ENCODE measurements at regions not wholly inside any gene's neighbourhood (a gene's known extent, or its start where the extent isn't known, plus 50 kb on each side); places are given as distances from the start of the nearest gene placed in this dataset.

DNA sequence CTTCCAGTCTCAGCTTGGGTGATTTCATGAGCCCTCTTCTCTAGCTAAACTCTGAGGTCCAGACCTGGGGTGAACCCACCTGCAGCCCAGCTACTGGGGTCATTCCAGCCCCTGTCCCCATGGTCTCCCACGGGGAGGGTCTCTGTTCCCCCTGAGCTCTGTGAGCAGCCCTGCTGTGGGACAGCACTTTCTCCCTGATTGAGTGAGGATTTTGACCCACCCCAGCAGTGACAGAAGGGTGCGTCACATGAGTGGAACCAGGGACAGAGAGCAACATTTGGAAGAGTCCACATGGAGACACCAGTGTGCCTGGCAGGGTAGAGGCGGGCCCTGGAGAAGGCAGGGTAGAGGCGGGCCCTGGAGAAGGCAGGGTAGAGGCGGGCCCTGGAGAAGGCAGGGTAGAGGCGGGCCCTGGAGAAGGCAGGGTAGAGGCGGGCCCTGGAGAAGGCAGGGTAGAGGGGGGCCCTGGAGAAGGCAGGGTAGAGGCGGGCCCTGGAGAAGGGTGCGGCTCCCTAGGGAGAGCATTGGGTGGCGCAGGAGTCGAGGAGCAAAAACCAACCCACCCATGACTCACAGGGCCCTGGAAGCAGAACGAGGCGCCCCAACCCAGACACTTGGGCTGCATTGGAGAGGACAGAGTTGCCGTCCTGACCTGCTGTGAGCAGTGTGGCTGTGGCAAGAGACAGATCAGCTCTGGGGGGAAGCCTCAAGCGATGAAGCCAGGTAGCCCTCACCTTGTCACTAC lies 227.7 kb upstream of the B3GAT1 start:
- CTCF ChIA-PET, result no interaction called here
- Histone ChIP-seq H3K36me3 (ENCODE audit: control insufficient read depth in 2 of 2, insufficient read depth in 1 of 2, low read length in 2 of 2) (no peaks in the 10 kb centered on the region), H3K27ac (ENCODE audit: extremely low read depth, low read depth, low read length) (no peak overlapping the region), H3K4me1 (ENCODE audit: control insufficient read depth, insufficient read depth, low read length) (no peaks in the 10 kb centered on the region), H3K4me3 (ENCODE audit: low read depth, low read length) (no peak overlapping the region), H3K9me3 (ENCODE audit: control insufficient read depth, insufficient read depth, low read depth, low read length) (no peaks in the 10 kb centered on the region)
- peak; percentile 55 for TF ChIP-seq KLF1 (tag by site-specific recombination; IDR thresholded peaks at IDR 0.05)
- no peak for TF ChIP-seq ZBTB8A (tag by site-specific recombination; IDR thresholded peaks at IDR 0.05)
- TF ChIP-seq ZNF324 (tag by site-specific recombination; IDR thresholded peaks at IDR 0.05), result no peak
- no peak for TF ChIP-seq ZNF302 (tag by site-specific recombination; IDR thresholded peaks at IDR 0.05; ENCODE audit: low read depth)
- TF ChIP-seq, protein P1, sequence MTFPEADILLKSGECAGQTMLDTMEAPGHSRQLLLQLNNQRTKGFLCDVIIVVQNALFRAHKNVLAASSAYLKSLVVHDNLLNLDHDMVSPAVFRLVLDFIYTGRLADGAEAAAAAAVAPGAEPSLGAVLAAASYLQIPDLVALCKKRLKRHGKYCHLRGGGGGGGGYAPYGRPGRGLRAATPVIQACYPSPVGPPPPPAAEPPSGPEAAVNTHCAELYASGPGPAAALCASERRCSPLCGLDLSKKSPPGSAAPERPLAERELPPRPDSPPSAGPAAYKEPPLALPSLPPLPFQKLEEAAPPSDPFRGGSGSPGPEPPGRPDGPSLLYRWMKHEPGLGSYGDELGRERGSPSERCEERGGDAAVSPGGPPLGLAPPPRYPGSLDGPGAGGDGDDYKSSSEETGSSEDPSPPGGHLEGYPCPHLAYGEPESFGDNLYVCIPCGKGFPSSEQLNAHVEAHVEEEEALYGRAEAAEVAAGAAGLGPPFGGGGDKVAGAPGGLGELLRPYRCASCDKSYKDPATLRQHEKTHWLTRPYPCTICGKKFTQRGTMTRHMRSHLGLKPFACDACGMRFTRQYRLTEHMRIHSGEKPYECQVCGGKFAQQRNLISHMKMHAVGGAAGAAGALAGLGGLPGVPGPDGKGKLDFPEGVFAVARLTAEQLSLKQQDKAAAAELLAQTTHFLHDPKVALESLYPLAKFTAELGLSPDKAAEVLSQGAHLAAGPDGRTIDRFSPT (tag by site-specific recombination; IDR thresholded peaks at IDR 0.05), result no peak
- TF ChIP-seq, protein P2, sequence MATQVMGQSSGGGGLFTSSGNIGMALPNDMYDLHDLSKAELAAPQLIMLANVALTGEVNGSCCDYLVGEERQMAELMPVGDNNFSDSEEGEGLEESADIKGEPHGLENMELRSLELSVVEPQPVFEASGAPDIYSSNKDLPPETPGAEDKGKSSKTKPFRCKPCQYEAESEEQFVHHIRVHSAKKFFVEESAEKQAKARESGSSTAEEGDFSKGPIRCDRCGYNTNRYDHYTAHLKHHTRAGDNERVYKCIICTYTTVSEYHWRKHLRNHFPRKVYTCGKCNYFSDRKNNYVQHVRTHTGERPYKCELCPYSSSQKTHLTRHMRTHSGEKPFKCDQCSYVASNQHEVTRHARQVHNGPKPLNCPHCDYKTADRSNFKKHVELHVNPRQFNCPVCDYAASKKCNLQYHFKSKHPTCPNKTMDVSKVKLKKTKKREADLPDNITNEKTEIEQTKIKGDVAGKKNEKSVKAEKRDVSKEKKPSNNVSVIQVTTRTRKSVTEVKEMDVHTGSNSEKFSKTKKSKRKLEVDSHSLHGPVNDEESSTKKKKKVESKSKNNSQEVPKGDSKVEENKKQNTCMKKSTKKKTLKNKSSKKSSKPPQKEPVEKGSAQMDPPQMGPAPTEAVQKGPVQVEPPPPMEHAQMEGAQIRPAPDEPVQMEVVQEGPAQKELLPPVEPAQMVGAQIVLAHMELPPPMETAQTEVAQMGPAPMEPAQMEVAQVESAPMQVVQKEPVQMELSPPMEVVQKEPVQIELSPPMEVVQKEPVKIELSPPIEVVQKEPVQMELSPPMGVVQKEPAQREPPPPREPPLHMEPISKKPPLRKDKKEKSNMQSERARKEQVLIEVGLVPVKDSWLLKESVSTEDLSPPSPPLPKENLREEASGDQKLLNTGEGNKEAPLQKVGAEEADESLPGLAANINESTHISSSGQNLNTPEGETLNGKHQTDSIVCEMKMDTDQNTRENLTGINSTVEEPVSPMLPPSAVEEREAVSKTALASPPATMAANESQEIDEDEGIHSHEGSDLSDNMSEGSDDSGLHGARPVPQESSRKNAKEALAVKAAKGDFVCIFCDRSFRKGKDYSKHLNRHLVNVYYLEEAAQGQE (tag by site-specific recombination; IDR thresholded peaks at IDR 0.05), result no peak
- POLR2A ChIA-PET, result no interaction called here

DNA sequence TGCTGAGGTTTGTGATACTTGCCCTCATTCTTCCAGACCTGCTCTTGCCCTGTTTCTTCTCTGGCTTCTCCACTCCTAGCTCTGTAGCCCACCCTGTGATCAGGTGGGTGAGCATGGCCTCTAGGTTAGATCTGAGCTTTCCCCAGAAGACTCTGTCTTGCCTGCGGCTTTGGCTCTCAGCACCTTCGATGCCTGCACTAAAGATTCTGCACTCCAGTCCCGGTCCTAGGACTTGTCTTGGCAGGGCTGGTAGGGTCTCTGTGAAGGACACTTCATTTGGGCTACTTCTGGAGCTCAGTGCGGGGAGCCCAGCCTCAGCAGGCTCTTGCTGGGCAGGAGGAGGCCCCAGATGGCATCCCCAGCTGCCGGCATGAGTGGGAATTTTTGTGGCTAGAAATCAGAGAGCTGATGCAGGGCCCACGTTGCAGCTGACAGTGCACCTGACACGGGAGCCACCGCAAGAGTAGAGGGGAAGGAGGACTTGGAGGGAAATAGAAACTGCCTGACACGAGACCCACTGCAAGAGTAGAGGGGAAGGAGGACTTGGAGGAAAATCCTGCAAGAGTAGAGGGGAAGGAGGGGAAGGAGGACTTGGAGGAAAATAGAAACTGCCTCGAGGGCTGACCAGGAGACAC lies 226.9 kb upstream of the B3GAT1 start:
- no peak overlapping the region for H3K4me3 ChIP-seq (ENCODE audit: low read depth, low read length)
- H3K36me3 ChIP-seq (ENCODE audit: control insufficient read depth in 2 of 2, insufficient read depth in 1 of 2, low read length in 2 of 2), result no peaks in the 10 kb centered on the region
- ChIA-PET POLR2A (no interaction called here), CTCF (no interaction called here)
- H3K9me3 ChIP-seq (ENCODE audit: control insufficient read depth, insufficient read depth, low read depth, low read length), result no peaks in the 10 kb centered on the region
- no peak overlapping the region for H3K27ac ChIP-seq (ENCODE audit: extremely low read depth, low read depth, low read length)
- H3K4me1 ChIP-seq (ENCODE audit: control insufficient read depth, insufficient read depth, low read length), result no peaks in the 10 kb centered on the region
- no peak for TF ChIP-seq ZNF670 (tag by site-specific recombination; IDR thresholded peaks at IDR 0.05; ENCODE audit: low read depth)
- TF ChIP-seq REPIN1 (tag by site-specific recombination; IDR thresholded peaks at IDR 0.05; ENCODE audit: low read depth), result no peak
- no peak for TF ChIP-seq ZNF133 (tag by site-specific recombination; IDR thresholded peaks at IDR 0.05)
- TF ChIP-seq ZNF501 (tag by site-specific recombination; IDR thresholded peaks at IDR 0.05), result no peak
- no peak for TF ChIP-seq KLF8 (tag by site-specific recombination; IDR thresholded peaks at IDR 0.05)
- TF ChIP-seq, protein P3, sequence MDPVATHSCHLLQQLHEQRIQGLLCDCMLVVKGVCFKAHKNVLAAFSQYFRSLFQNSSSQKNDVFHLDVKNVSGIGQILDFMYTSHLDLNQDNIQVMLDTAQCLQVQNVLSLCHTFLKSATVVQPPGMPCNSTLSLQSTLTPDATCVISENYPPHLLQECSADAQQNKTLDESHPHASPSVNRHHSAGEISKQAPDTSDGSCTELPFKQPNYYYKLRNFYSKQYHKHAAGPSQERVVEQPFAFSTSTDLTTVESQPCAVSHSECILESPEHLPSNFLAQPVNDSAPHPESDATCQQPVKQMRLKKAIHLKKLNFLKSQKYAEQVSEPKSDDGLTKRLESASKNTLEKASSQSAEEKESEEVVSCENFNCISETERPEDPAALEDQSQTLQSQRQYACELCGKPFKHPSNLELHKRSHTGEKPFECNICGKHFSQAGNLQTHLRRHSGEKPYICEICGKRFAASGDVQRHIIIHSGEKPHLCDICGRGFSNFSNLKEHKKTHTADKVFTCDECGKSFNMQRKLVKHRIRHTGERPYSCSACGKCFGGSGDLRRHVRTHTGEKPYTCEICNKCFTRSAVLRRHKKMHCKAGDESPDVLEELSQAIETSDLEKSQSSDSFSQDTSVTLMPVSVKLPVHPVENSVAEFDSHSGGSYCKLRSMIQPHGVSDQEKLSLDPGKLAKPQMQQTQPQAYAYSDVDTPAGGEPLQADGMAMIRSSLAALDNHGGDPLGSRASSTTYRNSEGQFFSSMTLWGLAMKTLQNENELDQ (tag by site-specific recombination; IDR thresholded peaks at IDR 0.05; ENCODE audit: low read depth), result no peak
- TF ChIP-seq ZNF660 (tag by site-specific recombination; IDR thresholded peaks at IDR 0.05), result no peak
- no peak for TF ChIP-seq ZNF223 (tag by site-specific recombination; IDR thresholded peaks at IDR 0.05)
- no peak for TF ChIP-seq SP2 (tag by site-specific recombination; IDR thresholded peaks at IDR 0.05)
- TF ChIP-seq, protein P4, sequence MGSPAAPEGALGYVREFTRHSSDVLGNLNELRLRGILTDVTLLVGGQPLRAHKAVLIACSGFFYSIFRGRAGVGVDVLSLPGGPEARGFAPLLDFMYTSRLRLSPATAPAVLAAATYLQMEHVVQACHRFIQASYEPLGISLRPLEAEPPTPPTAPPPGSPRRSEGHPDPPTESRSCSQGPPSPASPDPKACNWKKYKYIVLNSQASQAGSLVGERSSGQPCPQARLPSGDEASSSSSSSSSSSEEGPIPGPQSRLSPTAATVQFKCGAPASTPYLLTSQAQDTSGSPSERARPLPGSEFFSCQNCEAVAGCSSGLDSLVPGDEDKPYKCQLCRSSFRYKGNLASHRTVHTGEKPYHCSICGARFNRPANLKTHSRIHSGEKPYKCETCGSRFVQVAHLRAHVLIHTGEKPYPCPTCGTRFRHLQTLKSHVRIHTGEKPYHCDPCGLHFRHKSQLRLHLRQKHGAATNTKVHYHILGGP (tag by site-specific recombination; IDR thresholded peaks at IDR 0.05), result no peak
- no peak for TF ChIP-seq ZFHX2 (tag by site-specific recombination; conservative IDR thresholded peaks at IDR 0.05)

All from HEK293 (cell line).